H1 (cell line): ENCODE measurements at regions not wholly inside any gene's neighbourhood (a gene's known extent, or its start where the extent isn't known, plus 50 kb on each side); places are given as distances from the start of the nearest gene placed in this dataset.

Experiments used
- CTCF ChIA-PET: fragments of 300-600 bp; sonication (Branson Sonifier 250); formaldehyde crosslinking; loops from one replicate; lab custom pipeline; 2021; ENCODE audit not compliant: partially characterized antibody; lab: Charles Lee
- POLR2A ChIA-PET: fragments of 300-600 bp; sonication (Branson Sonifier 250); formaldehyde crosslinking; loops from one replicate; lab custom pipeline; 2021; ENCODE audit warnings: inconsistent platforms; ENCODE audit not compliant: partially characterized antibody; lab: Charles Lee
- DNase-seq, 2 experiments: peaks; one replicate each; pipeline versions ENCODE4 v3.0.0 to v3.0.0-alpha.2; 2010 to 2022; ENCODE audit warnings: low spot score in 2 of 2, low read depth in 1 of 2, mixed read lengths in 1 of 2
- FAIRE-seq: peaks from 2 replicates; lab custom pipeline; 2011; peaks lifted over from hg19 to GRCh38; lab: Jason Lieb, UNC
- H2AFZ ChIP-seq: 2 replicates; pipeline ENCODE4 v1.8.1; 2012; ENCODE audit warnings: low read length, inconsistent platforms
- H2AK5ac ChIP-seq: 2 replicates; pipeline ENCODE4 v1.6.1; 2013; ENCODE audit warnings: low read depth, low read length
- H2BK120ac ChIP-seq: replicated peaks from 2 replicates; pipeline ENCODE3; 2013; ENCODE audit warnings: low read depth, low read length, inconsistent platforms
- H2BK12ac ChIP-seq: 2 replicates; pipeline ENCODE4 v1.6.1; 2013; ENCODE audit warnings: low read depth, low read length
- H2BK15ac ChIP-seq: 2 replicates; pipeline ENCODE4 v1.6.1; 2013; ENCODE audit warnings: low read length
- H2BK20ac ChIP-seq: 2 replicates; pipeline ENCODE4 v1.6.1; 2013; ENCODE audit warnings: low read length
- H2BK5ac ChIP-seq: 2 replicates; pipeline ENCODE4 v1.6.1; 2013; ENCODE audit warnings: low read depth, low read length
- H3K14ac ChIP-seq: 2 replicates; pipeline ENCODE4 v1.6.1; 2013; ENCODE audit warnings: inconsistent platforms; ENCODE audit not compliant: insufficient read length
- H3K18ac ChIP-seq: 2 replicates; pipeline ENCODE4 v1.6.1; 2013; ENCODE audit warnings: low read length; ENCODE audit errors: extremely low read depth
- H3K23ac ChIP-seq: 2 replicates; pipeline ENCODE4 v1.6.1; 2013; ENCODE audit warnings: inconsistent platforms; ENCODE audit not compliant: insufficient read length
- H3K23me2 ChIP-seq: 2 replicates; pipeline ENCODE4 v1.6.1; 2013; ENCODE audit warnings: low read depth, low read length
- H3K27ac ChIP-seq: 2 replicates; pipeline ENCODE4 v1.6.1; 2011; ENCODE audit warnings: low read depth, low read length, inconsistent platforms
- H3K27me3 ChIP-seq, 4 experiments: replicated peaks in 1 of 4; 1 replicate in 1 of 4; 2 replicates in 3 of 4; pipeline versions ENCODE4 v1.6.1 to v1.8.1; 2011 to 2013; ENCODE audit warnings: low read length in 3 of 4, mild to moderate bottlenecking in 3 of 4, inconsistent platforms in 2 of 4, mixed read lengths in 2 of 4, moderate library complexity in 1 of 4; ENCODE audit not compliant: control insufficient read depth in 3 of 4, insufficient read depth in 3 of 4; ENCODE audit errors: extremely low read depth in 1 of 4
- H3K36me3 ChIP-seq, 4 experiments: 2 replicates each; pipeline versions ENCODE4 v1.6.1 to v1.8.1; 2011 to 2013; ENCODE audit warnings: mild to moderate bottlenecking in 4 of 4, low read length in 3 of 4, moderate library complexity in 2 of 4, control low read depth in 1 of 4, inconsistent platforms in 1 of 4; ENCODE audit not compliant: insufficient read depth in 4 of 4, control insufficient read depth in 2 of 4
- H3K4ac ChIP-seq: replicated peaks from 2 replicates; pipeline ENCODE3; 2013; ENCODE audit warnings: low read length, low read depth, mixed read lengths, inconsistent platforms; ENCODE audit not compliant: insufficient read length
- H3K4me1 ChIP-seq, 4 experiments: replicated peaks in 1 of 4; 1 replicate in 1 of 4; 2 replicates in 3 of 4; pipeline versions ENCODE4 v1.6.1 to v1.8.1; 2011 to 2013; ENCODE audit warnings: low read length in 3 of 4, inconsistent platforms in 2 of 4, mixed read lengths in 1 of 4; ENCODE audit not compliant: insufficient read depth in 4 of 4, control insufficient read depth in 3 of 4
- H3K4me2 ChIP-seq, 2 experiments: 2 replicates each; pipeline versions ENCODE4 v1.6.1 to v1.8.1; 2011 to 2013; ENCODE audit warnings: low read depth in 2 of 2, low read length in 2 of 2, control low read depth in 1 of 2, inconsistent platforms in 1 of 2, mild to moderate bottlenecking in 1 of 2; ENCODE audit not compliant: insufficient read depth in 1 of 2
- H3K4me3 ChIP-seq, 4 experiments: fragments of 200-600, 300-600 bp in 1 of 4; sonication (generic), shearing (Covaris generic), sonication (Bioruptor Twin) in 1 of 4; 2 replicates each; pipeline versions ENCODE4 v1.5.1 to v1.8.1; 2011 to 2016; ENCODE audit warnings: low read length in 4 of 4, low read depth in 3 of 4, control low read depth in 2 of 4, inconsistent platforms in 2 of 4, mild to moderate bottlenecking in 2 of 4, mixed read lengths in 1 of 4, moderate library complexity in 1 of 4; ENCODE audit not compliant: insufficient read depth in 2 of 4; ENCODE audit errors: extremely low read depth in 1 of 4
- H3K56ac ChIP-seq: replicated peaks from 2 replicates; pipeline ENCODE3; 2013; ENCODE audit warnings: low read depth, mild to moderate bottlenecking, mixed read lengths, low read length, inconsistent platforms; ENCODE audit not compliant: insufficient read length
- H3K79me1 ChIP-seq: 2 replicates; pipeline ENCODE4 v1.6.1; 2013; ENCODE audit warnings: low read depth, low read length, control low read depth
- H3K79me2 ChIP-seq, 2 experiments: 2 replicates each; pipeline versions ENCODE4 v1.6.1 to v1.8.1; 2012 to 2013; ENCODE audit warnings: low read length in 2 of 2, mild to moderate bottlenecking in 2 of 2, inconsistent platforms in 1 of 2; ENCODE audit not compliant: insufficient read depth in 2 of 2, control insufficient read depth in 1 of 2
- H3K9ac ChIP-seq, 4 experiments: replicated peaks in 1 of 4; 1 replicate in 1 of 4; 2 replicates in 3 of 4; pipeline versions ENCODE4 v1.6.1 to v1.8.1; 2011 to 2013; ENCODE audit warnings: low read depth in 3 of 4, low read length in 3 of 4, control low read depth in 2 of 4, mild to moderate bottlenecking in 2 of 4, moderate library complexity in 2 of 4, inconsistent platforms in 1 of 4; ENCODE audit errors: extremely low read depth in 1 of 4
- H3K9me3 ChIP-seq, 2 experiments: 2 replicates each; pipeline versions ENCODE4 v1.6.1 to v1.8.1; 2012 to 2013; ENCODE audit warnings: mild to moderate bottlenecking in 2 of 2, moderate library complexity in 2 of 2, control low read depth in 1 of 2, inconsistent platforms in 1 of 2, low read depth in 1 of 2, low read length in 1 of 2, mixed read lengths in 1 of 2; ENCODE audit not compliant: insufficient read depth in 2 of 2
- H4K20me1 ChIP-seq, 2 experiments: replicated peaks in 1 of 2; 2 replicates each; pipeline versions ENCODE3 to v1.8.1; 2011 to 2013; ENCODE audit warnings: inconsistent platforms in 2 of 2, low read length in 2 of 2, mild to moderate bottlenecking in 1 of 2; ENCODE audit not compliant: insufficient read depth in 2 of 2, control insufficient read depth in 1 of 2
- H4K5ac ChIP-seq: 2 replicates; pipeline ENCODE4 v1.6.1; 2013; ENCODE audit warnings: low read length, low read depth, mixed read lengths, inconsistent platforms; ENCODE audit not compliant: insufficient read length
- H4K8ac ChIP-seq: 2 replicates; pipeline ENCODE4 v1.8.0; 2013; ENCODE audit warnings: mild to moderate bottlenecking, moderate library complexity, low read length, inconsistent platforms; ENCODE audit not compliant: insufficient read depth; ENCODE audit errors: extremely low read depth
- H4K91ac ChIP-seq: replicated peaks from 2 replicates; pipeline ENCODE3; 2013; ENCODE audit warnings: low read length, mixed read lengths, inconsistent platforms; ENCODE audit not compliant: insufficient read length
- ASH2L ChIP-seq: fragments of 200-600, 300-600 bp; sonication (generic); IDR thresholded peaks from one replicate; pipeline ENCODE4 v1.7.1; 2017; ENCODE audit warnings: low read length
- BCL11A ChIP-seq, 2 experiments: IDR thresholded peaks; one replicate each; pipeline ENCODE4 v1.6.1; 2011; ENCODE audit warnings: low read depth in 2 of 2, low read length in 2 of 2, mild to moderate bottlenecking in 2 of 2
- CBX8 ChIP-seq: fragments of 300-800, 300-1000 bp; sonication (generic); IDR thresholded peaks from 2 replicates; pipeline ENCODE4 v1.7.1; 2016; ENCODE audit warnings: low read depth, low read length, borderline replicate concordance
- CHD2 ChIP-seq: IDR thresholded peaks from 2 replicates; pipeline ENCODE4 v1.6.1; 2012; ENCODE audit warnings: low read length, improper control_type of control experiment
- GTF2F1 ChIP-seq: IDR thresholded peaks from 2 replicates; pipeline ENCODE4 v1.6.1; 2012; ENCODE audit warnings: low read depth, low read length, improper control_type of control experiment, borderline replicate concordance
- SAP30 ChIP-seq: fragments of 300-600 bp; sonication (generic); IDR thresholded peaks from 2 replicates; pipeline ENCODE4 v1.7.1; 2012; ENCODE audit warnings: low read length, moderate library complexity, mild to moderate bottlenecking, inconsistent platforms; ENCODE audit not compliant: insufficient read depth, insufficient replicate concordance
- SP4 ChIP-seq: IDR thresholded peaks from 2 replicates; pipeline ENCODE4 v1.6.1; 2012; ENCODE audit warnings: low read length, inconsistent platforms
- TAF7 ChIP-seq: optimal IDR thresholded peaks from 2 replicates; pipeline ENCODE3; 2011; ENCODE audit warnings: low read depth, mild to moderate bottlenecking, inconsistent platforms, low read length, moderate library complexity, borderline replicate concordance
- TCF12 ChIP-seq: IDR thresholded peaks from 2 replicates; pipeline ENCODE4 v1.6.1; 2011; ENCODE audit warnings: low read depth, mild to moderate bottlenecking, low read length
- ZNF274 ChIP-seq: IDR thresholded peaks from 2 replicates; pipeline ENCODE4 v1.7.0; 2012; ENCODE audit warnings: low read length, borderline replicate concordance; ENCODE audit errors: extremely low read depth
- WGBS, 2 experiments: shearing (Covaris generic) in 1 of 2; methylation state at CpG; one replicate each; pipeline versions ENCODE4 v1.1.6 to v1.1.7; 2013 to 2015; ENCODE audit warnings: low lambda C conversion rate in 2 of 2, mixed read lengths in 2 of 2, inconsistent platforms in 1 of 2, low coverage in 1 of 2, missing lambda C conversion rate in 1 of 2; ENCODE audit not compliant: insufficient replicate concordance in 2 of 2, insufficient coverage in 1 of 2, insufficient read length in 1 of 2; ENCODE audit errors: extremely low coverage in 1 of 2, missing lambda C conversion rate in 1 of 2; 5-methylcytosine and 5-hydroxymethylcytosine counted together

DNA sequence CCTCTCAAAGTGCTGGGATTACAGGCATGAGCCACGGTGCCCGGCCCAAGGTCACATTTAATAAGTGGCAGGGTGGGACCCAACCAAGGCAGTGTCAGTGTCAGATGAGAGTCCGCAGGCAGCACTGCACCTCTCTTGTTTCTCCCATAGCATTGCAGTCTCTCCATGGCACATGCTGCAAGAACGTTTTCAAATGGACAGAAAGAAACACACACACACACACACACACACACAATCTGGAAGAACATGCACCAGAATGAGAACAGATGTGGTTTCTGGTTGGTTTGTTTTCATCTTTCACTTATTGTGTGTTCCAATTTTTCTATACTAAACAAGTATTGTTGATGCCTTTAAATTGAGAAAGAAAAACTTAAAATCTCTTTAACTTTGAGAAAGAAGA is 126.5 kb downstream of the SYF2 start:
- H2AK5ac ChIP-seq = no peak overlapping the region
- no peak overlapping the region for H4K91ac ChIP-seq
- no peak overlapping the region for H2BK20ac ChIP-seq
- no peak overlapping the region for H2BK15ac ChIP-seq
- H3K56ac ChIP-seq = no peak overlapping the region
- H3K14ac ChIP-seq = no peak overlapping the region
- H3K27me3 ChIP-seq = no peaks in the 10 kb centered on the region
- H3K4me2 ChIP-seq = no peak overlapping the region
- no peaks in the 10 kb centered on the region for H3K36me3 ChIP-seq
- no peak overlapping the region for H3K4ac ChIP-seq
- TF ChIP-seq SAP30 (no peak), TCF12 (no peak), ASH2L (no peak), GTF2F1 (no peak), TAF7 (no peak), CBX8 (no peak), CHD2 (no peak), SP4 (no peak), BCL11A (IDR thresholded peaks at IDR 0.05; ENCODE audit: low read depth in 2 of 2, low read length in 2 of 2) (no peak), ZNF274 (no peak)
- no peaks in the 10 kb centered on the region for H3K23me2 ChIP-seq
- H2BK120ac ChIP-seq = no peak overlapping the region
- CTCF ChIA-PET = interaction anchor here (0.8 to 1.2 kb wide), 2 partner anchors 100 to 154 kb away, joined by 3 read pairs; no protein-coding TSS in a partner anchor
- DNase-seq = no peak
- H2BK5ac ChIP-seq = no peak overlapping the region
- H3K23ac ChIP-seq = no peak overlapping the region
- no peak overlapping the region for H2BK12ac ChIP-seq
- no peaks in the 10 kb centered on the region for H3K79me1 ChIP-seq
- H2AFZ ChIP-seq = no peak overlapping the region
- H4K20me1 ChIP-seq = no peaks in the 10 kb centered on the region
- FAIRE-seq = no peak
- H3K4me3 ChIP-seq = no peak overlapping the region
- H3K27ac ChIP-seq = no peak overlapping the region
- no peaks in the 10 kb centered on the region for H3K79me2 ChIP-seq
- H3K18ac ChIP-seq = no peak overlapping the region
- no peaks in the 10 kb centered on the region for H3K4me1 ChIP-seq
- H4K5ac ChIP-seq = no peak overlapping the region
- 82% methylated on average over 4 of the region's 4 CpGs; no CpG with 5 or more reads in 1 of the 2 experiments for WGBS, 2 experiments
- no peak overlapping the region for H4K8ac ChIP-seq
- H3K9ac ChIP-seq = no peak overlapping the region
- peaks cover 0 to 11% of the 10 kb centered on the region in 2 experiments; a peak in 1 of 4 replicates for H3K9me3 ChIP-seq
- POLR2A ChIA-PET = interaction anchor here (0.6 kb wide), 1 partner anchor 140 kb away, joined by 3 read pairs; no protein-coding TSS in a partner anchor
